ENCODE measurements at regions not wholly inside any gene's neighbourhood (a gene's known extent, or its start where the extent isn't known, plus 50 kb on each side); places are given as distances from the start of the nearest gene placed in this dataset.

GRCh38 chr6:126133984-126134383 is 147.6 kb downstream of the TRMT11 start:
- TF ChIP-seq CTCF (conservative IDR thresholded peaks at IDR 0.05 in 1 of 2, IDR thresholded peaks at IDR 0.05 in 1 of 2; ENCODE audit: low read depth in 1 of 2, low read length in 2 of 2) (no peak), EZH2 (IDR thresholded peaks at IDR 0.05; ENCODE audit: low read length, missing control alignments) (no peak)

Data from fibroblast of lung (primary cell).